Mesothelial cell of epicardium (in vitro differentiated cells): ENCODE measurements at regions not wholly inside any gene's neighbourhood (a gene's known extent, or its start where the extent isn't known, plus 50 kb on each side); places are given as distances from the start of the nearest gene placed in this dataset.

Source experiments
- DNase-seq, 2 experiments: peaks; one replicate each; pipeline ENCODE4 v3.0.0; 2021; ENCODE audit warnings: low spot score in 2 of 2; ENCODE audit not compliant: unreplicated experiment in 2 of 2
- H3K27ac Mint-ChIP-seq: 2 replicates; pipeline ENCODE4 v1.8.0; 2021; ENCODE audit warnings: mixed read lengths
- H3K27me3 Mint-ChIP-seq: 2 replicates; pipeline ENCODE4 v1.8.0; 2021; ENCODE audit warnings: low read depth, mixed read lengths
- H3K36me3 Mint-ChIP-seq: 2 replicates; pipeline ENCODE4 v1.8.0; 2021; ENCODE audit warnings: mixed read lengths
- H3K4me1 Mint-ChIP-seq: 2 replicates; pipeline ENCODE4 v1.8.0; 2021; ENCODE audit warnings: mixed read lengths
- H3K4me3 Mint-ChIP-seq: 2 replicates; pipeline ENCODE4 v1.8.0; 2021; ENCODE audit warnings: mild to moderate bottlenecking, moderate library complexity, mixed read lengths
- H3K9me3 Mint-ChIP-seq: 2 replicates; pipeline ENCODE4 v1.8.0; 2021; ENCODE audit warnings: mixed read lengths
- CTCF ChIP-seq: fragments of 200-600 bp; sonication (generic); IDR thresholded peaks from one replicate; pipeline ENCODE4 v1.5.0; 2021; ENCODE audit warnings: antibody characterized with exemption; ENCODE audit not compliant: unreplicated experiment

- DNase-seq = no peak
- H3K4me3 Mint-ChIP-seq = no peak overlapping the region
- H3K9me3 Mint-ChIP-seq = no peaks in the 10 kb centered on the region
- no peak overlapping the region for H3K27ac Mint-ChIP-seq
- peaks cover 6% of the 10 kb centered on the region for H3K4me1 Mint-ChIP-seq
- no peaks in the 10 kb centered on the region for H3K36me3 Mint-ChIP-seq
- no peaks in the 10 kb centered on the region for H3K27me3 Mint-ChIP-seq
- no peak for TF ChIP-seq CTCF
Measured at GRCh38 chr10:83233691-83234090, 905.6 kb upstream of the GHITM start.

DNA sequence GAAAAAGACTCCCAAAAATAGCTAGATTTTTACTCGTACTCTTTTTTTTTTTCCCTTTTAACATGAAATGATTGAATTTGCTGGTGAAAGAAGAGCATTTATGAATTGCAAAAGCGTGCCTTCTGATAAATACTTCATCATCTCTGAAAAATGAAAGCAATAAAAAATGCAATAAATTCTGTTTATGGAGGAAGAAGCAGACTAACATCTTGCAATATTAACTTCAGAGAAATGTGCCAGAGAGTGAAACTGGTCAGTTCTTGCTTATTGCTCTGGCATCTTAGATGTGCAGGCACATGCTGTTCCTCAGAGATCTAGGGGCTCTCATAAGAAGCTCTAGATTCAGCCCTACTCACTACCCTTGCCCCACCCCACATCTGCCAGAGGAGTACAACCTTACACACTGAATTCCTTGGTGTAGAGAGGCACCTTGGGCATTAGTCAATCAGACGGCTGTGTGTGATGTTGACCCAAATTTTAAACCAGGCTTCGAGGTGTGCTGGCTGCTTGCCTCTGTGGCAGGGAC lies 891.1 kb upstream of the GHITM start:
- Mint-ChIP-seq H3K9me3 (peaks cover 11% of the 10 kb centered on the region), H3K27me3 (peaks cover 3% of the 10 kb centered on the region), H3K4me3 (no peak overlapping the region), H3K27ac (no peak overlapping the region), H3K4me1 (peaks cover 7% of the 10 kb centered on the region), H3K36me3 (no peaks in the 10 kb centered on the region)
- no peak for TF ChIP-seq CTCF
- no peak for DNase-seq

- TF ChIP-seq CTCF = no peak
- Mint-ChIP-seq H3K36me3 (peaks cover 4% of the 10 kb centered on the region), H3K27ac (no peak overlapping the region), H3K4me1 (peaks cover 7% of the 10 kb centered on the region), H3K9me3 (peaks cover 24% of the 10 kb centered on the region), H3K4me3 (no peak overlapping the region), H3K27me3 (peaks cover 2% of the 10 kb centered on the region)
- no peak for DNase-seq
Measured at GRCh38 chr10:83250396-83250795, 888.9 kb upstream of the GHITM start.

- DNase-seq = no peak
- H3K36me3 Mint-ChIP-seq = peaks cover 4% of the 10 kb centered on the region
- peaks cover 7% of the 10 kb centered on the region for H3K4me1 Mint-ChIP-seq
- TF ChIP-seq CTCF = no peak
- H3K4me3 Mint-ChIP-seq = no peak overlapping the region
- peaks cover 2% of the 10 kb centered on the region for H3K27me3 Mint-ChIP-seq
- H3K27ac Mint-ChIP-seq = no peak overlapping the region
- peaks cover 24% of the 10 kb centered on the region for H3K9me3 Mint-ChIP-seq
Measured at GRCh38 chr10:83252169-83252568, 887.1 kb upstream of the GHITM start.

DNA sequence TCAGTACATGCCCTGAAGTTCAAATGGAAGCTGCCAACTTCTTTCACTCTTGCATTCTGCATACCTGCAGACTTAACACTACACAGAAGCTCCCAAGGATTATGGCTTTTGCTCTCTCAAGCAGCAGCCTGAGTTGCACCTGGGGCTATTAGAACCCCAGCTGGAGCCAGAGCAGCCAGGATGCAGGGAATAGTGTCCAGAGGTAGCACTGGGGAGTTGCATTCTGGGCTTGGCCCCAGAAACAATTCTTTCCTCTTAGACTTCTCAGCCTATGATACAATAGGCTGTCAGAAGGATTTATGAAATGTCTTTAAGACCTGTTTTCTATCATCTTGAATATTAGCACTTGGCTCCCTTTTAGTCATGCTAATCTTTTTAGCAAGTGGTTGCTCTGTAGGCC lies 886.7 kb upstream of the GHITM start:
- Mint-ChIP-seq H3K9me3 (peaks cover 24% of the 10 kb centered on the region), H3K4me1 (peaks cover 7% of the 10 kb centered on the region), H3K27ac (no peak overlapping the region), H3K4me3 (no peak overlapping the region), H3K27me3 (peaks cover 2% of the 10 kb centered on the region), H3K36me3 (peaks cover 4% of the 10 kb centered on the region)
- TF ChIP-seq CTCF = no peak
- DNase-seq = no peak
